Liver (tissue), 8 donors: ENCODE measurements at regions not wholly inside any gene's neighbourhood (a gene's known extent, or its start where the extent isn't known, plus 50 kb on each side); places are given as distances from the start of the nearest gene placed in this dataset.

Source experiments
- DNase-seq: peaks from one replicate; pipeline ENCODE4 v3.0.0-alpha.2; 2017; ENCODE audit warnings: low spot score
- H3K27ac ChIP-seq, 2 donors: one replicate each; pipeline ENCODE4 v1.7.0; 2013; ENCODE audit warnings: inconsistent platforms in 2 of 2, low read length in 2 of 2, control low read depth in 1 of 2, low read depth in 1 of 2, mild to moderate bottlenecking in 1 of 2
- H3K27me3 ChIP-seq, 4 donors: one replicate each; pipeline versions ENCODE4 v1.6.1 to v1.7.0; 2013; ENCODE audit warnings: low read length in 3 of 4, inconsistent platforms in 1 of 4, mild to moderate bottlenecking in 1 of 4, moderate library complexity in 1 of 4; ENCODE audit not compliant: control insufficient read depth in 4 of 4, insufficient read depth in 4 of 4
- H3K36me3 ChIP-seq, 4 donors: one replicate each; pipeline versions ENCODE4 v1.6.1 to v1.7.0; 2013; ENCODE audit warnings: low read length in 3 of 4, mild to moderate bottlenecking in 3 of 4, low read depth in 1 of 4, moderate library complexity in 1 of 4; ENCODE audit not compliant: control insufficient read depth in 4 of 4, insufficient read depth in 3 of 4
- H3K4me1 ChIP-seq, 4 donors: one replicate each; pipeline versions ENCODE4 v1.6.1 to v1.7.0; 2013; ENCODE audit warnings: low read length in 3 of 4, mild to moderate bottlenecking in 3 of 4, moderate library complexity in 1 of 4; ENCODE audit not compliant: control insufficient read depth in 4 of 4, insufficient read depth in 4 of 4
- H3K4me3 ChIP-seq, 3 donors: one replicate each; pipeline versions ENCODE4 v1.6.1 to v1.7.0; 2013; ENCODE audit warnings: low read length in 3 of 3, control low read depth in 1 of 3, low read depth in 1 of 3, mild to moderate bottlenecking in 1 of 3
- H3K9ac ChIP-seq, 2 donors: one replicate each; pipeline ENCODE4 v1.7.0; 2013; ENCODE audit warnings: low read length in 2 of 2, mild to moderate bottlenecking in 2 of 2, moderate library complexity in 2 of 2, control low read depth in 1 of 2, low read depth in 1 of 2
- H3K9me3 ChIP-seq, 4 donors: one replicate each; pipeline versions ENCODE4 v1.6.1 to v1.7.0; 2013; ENCODE audit warnings: low read length in 3 of 4; ENCODE audit not compliant: control insufficient read depth in 4 of 4
- ATF3 ChIP-seq: IDR thresholded peaks from 2 replicates; pipeline ENCODE4 v1.6.1; 2016; ENCODE audit warnings: antibody characterized with exemption
- FOXA1 ChIP-seq: IDR thresholded peaks from 2 replicates; pipeline ENCODE4 v1.6.1; 2016; ENCODE audit warnings: antibody characterized with exemption
- FOXA2 ChIP-seq: IDR thresholded peaks from 2 replicates; pipeline ENCODE4 v1.6.1; 2016; ENCODE audit warnings: antibody characterized with exemption
- GABPA ChIP-seq, 2 donors: IDR thresholded peaks in 1 of 2; conservative IDR thresholded peaks in 1 of 2; 2 replicates each; pipeline ENCODE4 v1.6.1; 2016; ENCODE audit warnings: antibody characterized with exemption in 2 of 2, mild to moderate bottlenecking in 1 of 2, moderate library complexity in 1 of 2
- HNF4A ChIP-seq, 2 donors: conservative IDR thresholded peaks; 2 replicates each; pipeline ENCODE4 v1.6.1; 2016; ENCODE audit warnings: antibody characterized with exemption in 2 of 2, mild to moderate bottlenecking in 2 of 2
- HNF4G ChIP-seq: IDR thresholded peaks from 2 replicates; pipeline ENCODE4 v1.6.1; 2016; ENCODE audit warnings: antibody characterized with exemption
- JUND ChIP-seq, 2 donors: IDR thresholded peaks; 2 replicates each; pipeline ENCODE4 v1.6.1; 2016; ENCODE audit warnings: antibody characterized with exemption in 2 of 2
- MAX ChIP-seq: IDR thresholded peaks from 2 replicates; pipeline ENCODE4 v1.6.1; 2016; ENCODE audit warnings: antibody characterized with exemption
- NR2F2 ChIP-seq: IDR thresholded peaks from 2 replicates; pipeline ENCODE4 v1.6.1; 2016; ENCODE audit warnings: antibody characterized with exemption
- RAD21 ChIP-seq, 2 donors: IDR thresholded peaks; 2 replicates each; pipeline ENCODE4 v1.6.1; 2016; ENCODE audit warnings: antibody characterized with exemption in 2 of 2, mild to moderate bottlenecking in 2 of 2
- REST ChIP-seq: IDR thresholded peaks from 2 replicates; pipeline ENCODE4 v1.6.1; 2016; ENCODE audit warnings: antibody characterized with exemption, mild to moderate bottlenecking
- RXRA ChIP-seq, 2 donors: IDR thresholded peaks; 2 replicates each; pipeline ENCODE4 v1.6.1; 2017 to 2018; ENCODE audit warnings: antibody characterized with exemption in 2 of 2, mild to moderate bottlenecking in 1 of 2
- SP1 ChIP-seq: IDR thresholded peaks from 2 replicates; pipeline ENCODE4 v1.6.1; 2018; ENCODE audit warnings: antibody characterized with exemption, mild to moderate bottlenecking
- TAF1 ChIP-seq: conservative IDR thresholded peaks from 2 replicates; pipeline ENCODE4 v1.6.1; 2016; ENCODE audit warnings: antibody characterized with exemption, mild to moderate bottlenecking
- WGBS: extraction: QIAGEN DNeasy Blood & Tissue Kit; methylation state at CpG from one replicate; pipeline ENCODE4 v1.1.7; 2013; 5-methylcytosine and 5-hydroxymethylcytosine counted together
- TF ChIP-seq, protein P1 (sequence below): fragments of 150-350 bp; IDR thresholded peaks from 2 replicates; pipeline ENCODE4 v1.5.1; 2017; ENCODE audit warnings: improper control_type of control experiment, low read depth, low read length; ENCODE audit not compliant: missing input control
- TF ChIP-seq, protein P2 (sequence below): IDR thresholded peaks from 2 replicates; pipeline ENCODE4 v1.6.1; 2016; ENCODE audit warnings: antibody characterized with exemption
- donor health status: healthy.
- donor health status: healthy.
- donor health status: healthy.
- donor health status: healthy.
- donor health status: healthy.

DNA sequence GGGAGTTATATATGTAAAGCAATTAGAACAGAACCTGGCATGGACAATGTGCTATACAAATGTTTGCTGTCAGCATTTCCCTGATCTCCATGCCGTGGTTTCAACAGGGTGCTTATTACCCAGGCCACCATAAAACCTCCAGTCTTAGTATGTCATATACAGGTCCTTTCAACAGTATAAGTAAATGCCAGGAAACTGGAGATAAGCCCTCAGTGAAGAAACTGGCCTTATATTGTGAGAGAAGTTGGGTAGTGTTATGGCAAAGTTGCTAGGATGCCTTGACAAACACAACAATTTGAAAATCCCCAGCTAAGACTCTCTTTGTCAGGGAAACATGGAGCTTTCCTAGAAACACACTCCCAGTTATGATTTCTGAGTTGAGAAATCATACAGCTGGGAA, 850.2 kb upstream of the ADAMTS5 start:
- Histone ChIP-seq H3K9ac (no peak overlapping the region), H3K27me3 (no peaks in the 10 kb centered on the region), H3K27ac (no peak overlapping the region), H3K9me3 (no peaks in the 10 kb centered on the region), H3K36me3 (no peaks in the 10 kb centered on the region), H3K4me3 (no peak overlapping the region), H3K4me1 (no peaks in the 10 kb centered on the region)
- TF ChIP-seq RXRA (IDR thresholded peaks at IDR 0.05) (no peak), REST (no peak), MAX (no peak), GABPA (IDR thresholded peaks at IDR 0.05 in 1 of 2, conservative IDR thresholded peaks at IDR 0.05 in 1 of 2) (no peak), TAF1 (no peak), FOXA2 (no peak), HNF4A (conservative IDR thresholded peaks at IDR 0.05) (no peak), RAD21 (IDR thresholded peaks at IDR 0.05) (no peak), HNF4G (no peak)
- TF ChIP-seq, protein P1, sequence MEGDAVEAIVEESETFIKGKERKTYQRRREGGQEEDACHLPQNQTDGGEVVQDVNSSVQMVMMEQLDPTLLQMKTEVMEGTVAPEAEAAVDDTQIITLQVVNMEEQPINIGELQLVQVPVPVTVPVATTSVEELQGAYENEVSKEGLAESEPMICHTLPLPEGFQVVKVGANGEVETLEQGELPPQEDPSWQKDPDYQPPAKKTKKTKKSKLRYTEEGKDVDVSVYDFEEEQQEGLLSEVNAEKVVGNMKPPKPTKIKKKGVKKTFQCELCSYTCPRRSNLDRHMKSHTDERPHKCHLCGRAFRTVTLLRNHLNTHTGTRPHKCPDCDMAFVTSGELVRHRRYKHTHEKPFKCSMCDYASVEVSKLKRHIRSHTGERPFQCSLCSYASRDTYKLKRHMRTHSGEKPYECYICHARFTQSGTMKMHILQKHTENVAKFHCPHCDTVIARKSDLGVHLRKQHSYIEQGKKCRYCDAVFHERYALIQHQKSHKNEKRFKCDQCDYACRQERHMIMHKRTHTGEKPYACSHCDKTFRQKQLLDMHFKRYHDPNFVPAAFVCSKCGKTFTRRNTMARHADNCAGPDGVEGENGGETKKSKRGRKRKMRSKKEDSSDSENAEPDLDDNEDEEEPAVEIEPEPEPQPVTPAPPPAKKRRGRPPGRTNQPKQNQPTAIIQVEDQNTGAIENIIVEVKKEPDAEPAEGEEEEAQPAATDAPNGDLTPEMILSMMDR, result no peak
- TF ChIP-seq, protein P2, sequence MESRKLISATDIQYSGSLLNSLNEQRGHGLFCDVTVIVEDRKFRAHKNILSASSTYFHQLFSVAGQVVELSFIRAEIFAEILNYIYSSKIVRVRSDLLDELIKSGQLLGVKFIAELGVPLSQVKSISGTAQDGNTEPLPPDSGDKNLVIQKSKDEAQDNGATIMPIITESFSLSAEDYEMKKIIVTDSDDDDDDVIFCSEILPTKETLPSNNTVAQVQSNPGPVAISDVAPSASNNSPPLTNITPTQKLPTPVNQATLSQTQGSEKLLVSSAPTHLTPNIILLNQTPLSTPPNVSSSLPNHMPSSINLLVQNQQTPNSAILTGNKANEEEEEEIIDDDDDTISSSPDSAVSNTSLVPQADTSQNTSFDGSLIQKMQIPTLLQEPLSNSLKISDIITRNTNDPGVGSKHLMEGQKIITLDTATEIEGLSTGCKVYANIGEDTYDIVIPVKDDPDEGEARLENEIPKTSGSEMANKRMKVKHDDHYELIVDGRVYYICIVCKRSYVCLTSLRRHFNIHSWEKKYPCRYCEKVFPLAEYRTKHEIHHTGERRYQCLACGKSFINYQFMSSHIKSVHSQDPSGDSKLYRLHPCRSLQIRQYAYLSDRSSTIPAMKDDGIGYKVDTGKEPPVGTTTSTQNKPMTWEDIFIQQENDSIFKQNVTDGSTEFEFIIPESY, result no peak
- no peak for DNase-seq
- 69% methylated on average over 1 of the region's 1 CpG for WGBS

GRCh38 chr21:27816301-27816700, 849.4 kb upstream of the ADAMTS5 start:
- no peak for DNase-seq
- Histone ChIP-seq H3K36me3 (no peaks in the 10 kb centered on the region), H3K4me1 (no peaks in the 10 kb centered on the region), H3K27ac (no peak overlapping the region), H3K27me3 (no peaks in the 10 kb centered on the region), H3K9me3 (no peaks in the 10 kb centered on the region), H3K9ac (no peak overlapping the region), H3K4me3 (no peak overlapping the region)
- WGBS, result 84% methylated on average over 4 of the region's 4 CpGs
- TF ChIP-seq, protein P1, result no peak
- TF ChIP-seq, protein P2, result no peak
- no peak for TF ChIP-seq FOXA1
- TF ChIP-seq ATF3, result no peak
- TF ChIP-seq RXRA (IDR thresholded peaks at IDR 0.05), result no peak
- TF ChIP-seq SP1, result no peak
- no peak for TF ChIP-seq JUND (IDR thresholded peaks at IDR 0.05)
- no peak for TF ChIP-seq NR2F2
- TF ChIP-seq FOXA2, result no peak
- TF ChIP-seq GABPA (IDR thresholded peaks at IDR 0.05 in 1 of 2, conservative IDR thresholded peaks at IDR 0.05 in 1 of 2), result no peak
- TF ChIP-seq HNF4G, result no peak
- no peak for TF ChIP-seq REST
